Body of pancreas (tissue), 4 donors: ENCODE measurements at regions not wholly inside any gene's neighbourhood (a gene's known extent, or its start where the extent isn't known, plus 50 kb on each side); places are given as distances from the start of the nearest gene placed in this dataset.
"Not testable (repeated sequence)": the region's sequence is repeated elsewhere in the genome, so short reads cannot be mapped to it uniquely, and the experiment has no call there.

Source experiments
- ATAC-seq: fragments of 150-250 bp; one replicate; pipeline ENCODE4 v1.9.1; 2016
- DNase-seq, 4 donors: peaks; one replicate each; pipeline ENCODE4 v3.0.0-alpha.2; 2019
- H3K27ac ChIP-seq, 4 donors: fragments of 200-600 bp; sonication (generic); 1 replicate in 3 of 4; 2 replicates in 1 of 4; pipeline versions ENCODE4 v1.5.1 to v1.6.1; 2016 to 2019; ENCODE audit warnings: mild to moderate bottlenecking in 1 of 4, mixed read lengths in 1 of 4, moderate library complexity in 1 of 4
- H3K27me3 ChIP-seq, 2 donors: fragments of 200-600 bp; sonication (generic); one replicate each; pipeline ENCODE4 v1.6.0; 2016; ENCODE audit warnings: mild to moderate bottlenecking in 1 of 2
- H3K36me3 ChIP-seq, 2 donors: fragments of 200-600 bp; sonication (generic); replicated peaks in 1 of 2; 2 replicates each; pipeline ENCODE4 v1.5.1; 2016; ENCODE audit warnings: low read depth in 2 of 2; ENCODE audit not compliant: insufficient read depth in 1 of 2
- H3K4me1 ChIP-seq: fragments of 200-600 bp; sonication (generic); one replicate; pipeline ENCODE4 v1.6.0; 2016
- H3K4me3 ChIP-seq, 2 donors: fragments of 200-600 bp; sonication (generic); 1 replicate in 1 of 2; 2 replicates in 1 of 2; pipeline ENCODE4 v1.5.1; 2016 to 2019
- H3K9me3 ChIP-seq, 3 donors: fragments of 200-600 bp; sonication (generic); 1 replicate in 2 of 3; 2 replicates in 1 of 3; pipeline ENCODE4 v1.5.1; 2016
- CTCF ChIP-seq, 7 experiments: fragments of 450-650 bp in 4 of 7; fragments of 200-600 bp in 3 of 7; sonication (generic) in 3 of 7; IDR thresholded peaks; one replicate each; pipeline ENCODE4 v1.5.1; 2016 to 2019; ENCODE audit warnings: antibody characterized with exemption in 7 of 7
- POLR2A ChIP-seq, 3 donors: fragments of 450-650 bp; IDR thresholded peaks; one replicate each; pipeline ENCODE4 v1.6.1; 2016; ENCODE audit warnings: antibody characterized with exemption in 3 of 3, mild to moderate bottlenecking in 2 of 3
- WGBS, 2 donors: methylation state at CpG; one replicate each; pipeline ENCODE4 v1.1.5; 2017; 5-methylcytosine and 5-hydroxymethylcytosine counted together
- intact Hi-C: fragments of 100-400 bp; cut with DNase I; formaldehyde crosslinking; loops from one replicate; pipeline ENCODE4 v1.15.1; 2023

GRCh38 chr16:46428108-46429061 lies 192.8 kb downstream of the SHCBP1 start:
- Histone ChIP-seq H3K27ac (peak overlapping the region in 1 of 4 donors; percentile 44), H3K4me3 (no peak overlapping the region), H3K27me3 (peaks cover 0 to 4% of the 10 kb centered on the region in 2 donors), H3K9me3 (no peaks in the 10 kb centered on the region), H3K4me1 (no peaks in the 10 kb centered on the region), H3K36me3 (no peaks in the 10 kb centered on the region)
- no peak for TF ChIP-seq CTCF (IDR thresholded peaks at IDR 0.05)
- no peak for TF ChIP-seq POLR2A (IDR thresholded peaks at IDR 0.05)
- intact Hi-C loops = no loop called here
- ATAC-seq = no peak
- 17 to 27% methylated on average over 81 of the region's 81 CpGs for WGBS, 2 donors
- peak in 1 of 4 donors; percentile 5 for DNase-seq

- DNase-seq (no peak), ATAC-seq (no peak)
- Histone ChIP-seq H3K27me3 (peaks cover 0 to 4% of the 10 kb centered on the region in 2 donors), H3K4me1 (no peaks in the 10 kb centered on the region), H3K9me3 (no peaks in the 10 kb centered on the region), H3K36me3 (no peaks in the 10 kb centered on the region), H3K27ac (peak overlapping the region in 1 of 4 donors; percentile 44), H3K4me3 (no peak overlapping the region)
- TF ChIP-seq POLR2A (IDR thresholded peaks at IDR 0.05) = no peak
- no peak for TF ChIP-seq CTCF (IDR thresholded peaks at IDR 0.05)
- intact Hi-C loops = no loop called here
- WGBS, 2 donors = 26 to 36% methylated on average over 47 to 48 of the region's 48 CpGs
Measured at GRCh38 chr16:46427340-46428107, 193.7 kb downstream of the SHCBP1 start.

- intact Hi-C loops = no loop called here
- Histone ChIP-seq H3K4me3 (no peak overlapping the region), H3K27ac (no peak overlapping the region), H3K36me3 (no peaks in the 10 kb centered on the region), H3K4me1 (no peaks in the 10 kb centered on the region), H3K27me3 (peaks cover 0 to 4% of the 10 kb centered on the region in 2 donors), H3K9me3 (no peaks in the 10 kb centered on the region)
- DNase-seq (no peak), ATAC-seq (no peak)
- WGBS, 2 donors = 36 to 48% methylated on average over 1 of the region's 1 CpG
- TF ChIP-seq POLR2A (IDR thresholded peaks at IDR 0.05) = no peak
Measured at GRCh38 chr16:46426336-46426735, 194.8 kb downstream of the SHCBP1 start.

- H3K4me1 ChIP-seq = no peaks in the 10 kb centered on the region
- H3K27me3 ChIP-seq = no peaks in the 10 kb centered on the region
- H3K27ac ChIP-seq = no peak overlapping the region
- intact Hi-C loops = no loop called here
- no peak for ATAC-seq
- no peak overlapping the region for H3K4me3 ChIP-seq
- H3K36me3 ChIP-seq = no peaks in the 10 kb centered on the region
- H3K9me3 ChIP-seq = peaks cover 0 to 10% (median 0%) of the 10 kb centered on the region in 3 donors
- TF ChIP-seq CTCF (IDR thresholded peaks at IDR 0.05) (no peak), POLR2A (IDR thresholded peaks at IDR 0.05) (no peak)
- WGBS, 2 donors = 58 to 60% methylated on average over 16 of the region's 16 CpGs
- no peak for DNase-seq
Measured at GRCh38 chr16:46404028-46404427, 217.2 kb downstream of the SHCBP1 start.

GRCh38 chr16:46398559-46398958 lies 222.6 kb downstream of the SHCBP1 start:
- H3K4me3 ChIP-seq, H3K4me1 ChIP-seq, H3K36me3 ChIP-seq, H3K27ac ChIP-seq, DNase-seq, ATAC-seq, intact Hi-C loops, H3K9me3 ChIP-seq, H3K27me3 ChIP-seq: not testable (repeated sequence)
- 52 to 60% methylated on average over 18 of the region's 18 CpGs for WGBS, 2 donors

- H3K9me3 ChIP-seq, intact Hi-C loops, H3K27ac ChIP-seq, H3K27me3 ChIP-seq, H3K36me3 ChIP-seq, DNase-seq, H3K4me3 ChIP-seq, ATAC-seq, H3K4me1 ChIP-seq: not testable (repeated sequence)
- 46 to 54% methylated on average over 18 of the region's 18 CpGs for WGBS, 2 donors
Measured at GRCh38 chr16:46396883-46397270, 224.3 kb downstream of the SHCBP1 start.

- H3K9me3 ChIP-seq, ATAC-seq, H3K4me3 ChIP-seq, H3K27me3 ChIP-seq, DNase-seq, H3K36me3 ChIP-seq, intact Hi-C loops, H3K4me1 ChIP-seq, H3K27ac ChIP-seq: not testable (repeated sequence)
- 53 to 61% methylated on average over 31 of the region's 31 CpGs for WGBS, 2 donors
Measured at GRCh38 chr16:46396131-46396882, 224.9 kb downstream of the SHCBP1 start.

- 59 to 67% methylated on average over 23 of the region's 23 CpGs for whole genome bisulfite sequencing, 2 donors
- intact Hi-C loops, H3K27me3 ChIP-seq, H3K4me1 ChIP-seq, ATAC-seq, DNase-seq, H3K27ac ChIP-seq, H3K4me3 ChIP-seq, H3K36me3 ChIP-seq, H3K9me3 ChIP-seq: not testable (repeated sequence)
Measured at GRCh38 chr16:46395391-46395921, 225.7 kb downstream of the SHCBP1 start.
